Osteoblast (primary cell): ENCODE measurements at regions not wholly inside any gene's neighbourhood (a gene's known extent, or its start where the extent isn't known, plus 50 kb on each side); places are given as distances from the start of the nearest gene placed in this dataset.

Source experiments
- DNase-seq: peaks from one replicate; pipeline ENCODE4 v3.0.0; 2011; ENCODE audit warnings: low spot score, mixed read lengths; ENCODE audit not compliant: insufficient read length; ENCODE audit errors: missing footprints
- H2AFZ ChIP-seq: 2 replicates; pipeline ENCODE4 v1.6.0; 2011; ENCODE audit warnings: mild to moderate bottlenecking, low read length
- H3K27ac ChIP-seq: 2 replicates; pipeline ENCODE4 v1.5.1; 2011; ENCODE audit warnings: mild to moderate bottlenecking, low read depth, low read length, moderate library complexity
- H3K27me3 ChIP-seq: 2 replicates; pipeline ENCODE4 v1.6.0; 2012; ENCODE audit warnings: mild to moderate bottlenecking, control low read depth, inconsistent platforms, low read length, moderate library complexity; ENCODE audit not compliant: insufficient read depth
- H3K36me3 ChIP-seq: 2 replicates; pipeline ENCODE4 v1.5.1; 2011; ENCODE audit warnings: mild to moderate bottlenecking, low read length, control low read depth, moderate library complexity; ENCODE audit not compliant: insufficient read depth
- H3K4me1 ChIP-seq: 2 replicates; pipeline ENCODE4 v1.5.1; 2011; ENCODE audit warnings: mild to moderate bottlenecking, low read length, control low read depth, moderate library complexity; ENCODE audit not compliant: insufficient read depth
- H3K4me2 ChIP-seq: 2 replicates; pipeline ENCODE4 v1.6.0; 2011; ENCODE audit warnings: mild to moderate bottlenecking, low read length; ENCODE audit not compliant: insufficient read depth
- H3K4me3 ChIP-seq: fragments of 200-600 bp; sonication (generic); 3 replicates; pipeline ENCODE4 v1.5.1; 2012; ENCODE audit warnings: mild to moderate bottlenecking, low read length, inconsistent platforms; ENCODE audit not compliant: insufficient read depth
- H3K79me2 ChIP-seq: 2 replicates; pipeline ENCODE4 v1.6.0; 2012; ENCODE audit warnings: mild to moderate bottlenecking, low read length, control low read depth, inconsistent platforms; ENCODE audit not compliant: insufficient read depth
- H3K9me3 ChIP-seq: 2 replicates; pipeline ENCODE4 v1.5.1; 2011; ENCODE audit warnings: low read depth, low read length, control low read depth
- H4K20me1 ChIP-seq: 2 replicates; pipeline ENCODE4 v1.6.0; 2012; ENCODE audit warnings: mild to moderate bottlenecking, low read length, control low read depth; ENCODE audit not compliant: insufficient read depth
- CTCF ChIP-seq: IDR thresholded peaks from 2 replicates; pipeline ENCODE4 v1.5.1; 2011; ENCODE audit warnings: mild to moderate bottlenecking, low read depth, low read length, moderate library complexity; ENCODE audit errors: extremely low read depth

GRCh38 chr15:92839696-92840095 lies 60.4 kb upstream of the CHD2 start:
- Histone ChIP-seq H3K79me2 (no peaks in the 10 kb centered on the region), H3K27ac (no peak overlapping the region), H3K9me3 (no peaks in the 10 kb centered on the region), H3K4me1 (no peaks in the 10 kb centered on the region), H2AFZ (peak overlapping the region; percentile 36), H3K27me3 (no peaks in the 10 kb centered on the region), H3K4me2 (no peak overlapping the region), H3K36me3 (no peaks in the 10 kb centered on the region), H4K20me1 (no peaks in the 10 kb centered on the region), H3K4me3 (no peak overlapping the region)
- no peak for TF ChIP-seq CTCF
- no peak for DNase-seq

GRCh38 chr15:92840149-92840548 lies 60.0 kb upstream of the CHD2 start:
- H4K20me1 ChIP-seq = no peaks in the 10 kb centered on the region
- no peak overlapping the region for H3K27ac ChIP-seq
- no peak overlapping the region for H3K4me2 ChIP-seq
- no peak overlapping the region for H3K4me3 ChIP-seq
- no peaks in the 10 kb centered on the region for H3K79me2 ChIP-seq
- H3K4me1 ChIP-seq = no peaks in the 10 kb centered on the region
- TF ChIP-seq CTCF = no peak
- no peak overlapping the region for H2AFZ ChIP-seq
- H3K27me3 ChIP-seq = no peaks in the 10 kb centered on the region
- DNase-seq = peak; percentile 50
- no peaks in the 10 kb centered on the region for H3K36me3 ChIP-seq
- H3K9me3 ChIP-seq = no peaks in the 10 kb centered on the region

GRCh38 chr15:92843326-92843725 lies 56.8 kb upstream of the CHD2 start:
- H4K20me1 ChIP-seq = no peaks in the 10 kb centered on the region
- no peaks in the 10 kb centered on the region for H3K79me2 ChIP-seq
- no peaks in the 10 kb centered on the region for H3K9me3 ChIP-seq
- TF ChIP-seq CTCF = no peak
- no peak overlapping the region for H2AFZ ChIP-seq
- no peak overlapping the region for H3K4me3 ChIP-seq
- peaks cover 12% of the 10 kb centered on the region for H3K4me1 ChIP-seq
- H3K27ac ChIP-seq = no peak overlapping the region
- H3K27me3 ChIP-seq = no peaks in the 10 kb centered on the region
- H3K4me2 ChIP-seq = no peak overlapping the region
- no peak for DNase-seq
- no peaks in the 10 kb centered on the region for H3K36me3 ChIP-seq

- TF ChIP-seq CTCF = no peak
- no peak for DNase-seq
- H3K27me3 ChIP-seq = no peaks in the 10 kb centered on the region
- H3K79me2 ChIP-seq = no peaks in the 10 kb centered on the region
- no peaks in the 10 kb centered on the region for H3K9me3 ChIP-seq
- no peak overlapping the region for H3K27ac ChIP-seq
- no peak overlapping the region for H3K4me3 ChIP-seq
- H2AFZ ChIP-seq = no peak overlapping the region
- H3K4me2 ChIP-seq = no peak overlapping the region
- H3K36me3 ChIP-seq = no peaks in the 10 kb centered on the region
- H4K20me1 ChIP-seq = no peaks in the 10 kb centered on the region
- H3K4me1 ChIP-seq = peaks cover 17% of the 10 kb centered on the region
Measured at GRCh38 chr15:92843814-92844213, 56.3 kb upstream of the CHD2 start.
